ENCODE measurements at regions not wholly inside any gene's neighbourhood (a gene's known extent, or its start where the extent isn't known, plus 50 kb on each side); places are given as distances from the start of the nearest gene placed in this dataset.

DNA sequence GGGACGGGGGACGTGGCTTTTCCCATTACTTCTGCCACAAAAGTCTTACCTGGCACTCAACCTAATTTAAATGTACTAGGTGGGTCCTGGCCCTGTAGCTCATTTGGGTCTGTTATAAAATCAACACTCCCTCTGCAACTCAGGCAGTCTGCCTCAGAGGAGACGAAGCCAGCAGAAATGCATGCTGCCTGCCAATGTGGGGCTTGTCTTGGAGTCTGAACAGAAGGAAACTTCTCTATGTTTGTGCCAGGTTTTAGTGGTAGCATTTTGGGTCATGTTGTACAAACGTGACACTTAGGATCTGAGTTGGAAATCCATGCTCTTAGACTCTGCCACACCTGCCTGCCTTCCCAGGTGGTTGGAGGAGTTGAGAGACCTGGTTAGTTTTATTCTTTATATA, 292.5 kb upstream of the FAM98A start:
- Histone ChIP-seq H3K4me1 (ENCODE audit: control insufficient read depth, insufficient read depth, low read length, poor library complexity, severe bottlenecking) (no peaks in the 10 kb centered on the region), H3K36me3 (ENCODE audit: control insufficient read depth, insufficient read depth, low read length) (no peaks in the 10 kb centered on the region), H3K9me3 (ENCODE audit: control insufficient read depth, low read length) (no peaks in the 10 kb centered on the region), H3K27ac (ENCODE audit: low read depth, low read length, severe bottlenecking) (no peak overlapping the region), H3K4me3 (ENCODE audit: extremely low read depth, insufficient read depth, low read length, poor library complexity, severe bottlenecking) (no peak overlapping the region)
- WGBS, 2 experiments (ENCODE audit: insufficient coverage in 2 of 2): 67 to 73% methylated on average over 2 to 3 of the region's 4 CpGs

DNA sequence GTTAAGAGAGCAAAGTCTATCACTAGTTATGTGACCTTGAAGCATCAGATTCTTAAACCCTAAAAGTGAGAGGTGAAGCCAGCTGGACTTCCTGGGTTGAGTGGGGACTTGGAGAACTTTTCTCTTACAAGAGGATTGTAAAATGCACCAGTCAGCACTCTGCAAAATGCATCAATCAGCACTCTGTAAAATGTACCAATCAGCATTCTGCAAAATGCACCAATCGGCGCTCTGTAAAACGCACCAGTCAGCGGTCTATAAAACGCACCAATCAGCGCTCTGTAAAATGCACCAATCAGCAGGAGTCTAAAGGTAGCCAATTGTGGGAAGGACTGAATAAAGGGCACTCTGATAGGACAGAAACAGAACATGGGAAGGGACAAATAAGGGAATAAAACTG, 291.6 kb upstream of the FAM98A start:
- no peak overlapping the region for H3K27ac ChIP-seq (ENCODE audit: low read depth, low read length, severe bottlenecking)
- no peaks in the 10 kb centered on the region for H3K36me3 ChIP-seq (ENCODE audit: control insufficient read depth, insufficient read depth, low read length)
- no peak overlapping the region for H3K4me3 ChIP-seq (ENCODE audit: extremely low read depth, insufficient read depth, low read length, poor library complexity, severe bottlenecking)
- 93 to 96% methylated on average over 6 of the region's 6 CpGs for WGBS, 2 experiments (ENCODE audit: insufficient coverage in 2 of 2)
- H3K9me3 ChIP-seq (ENCODE audit: control insufficient read depth, low read length): no peaks in the 10 kb centered on the region
- H3K4me1 ChIP-seq (ENCODE audit: control insufficient read depth, insufficient read depth, low read length, poor library complexity, severe bottlenecking): no peaks in the 10 kb centered on the region

DNA sequence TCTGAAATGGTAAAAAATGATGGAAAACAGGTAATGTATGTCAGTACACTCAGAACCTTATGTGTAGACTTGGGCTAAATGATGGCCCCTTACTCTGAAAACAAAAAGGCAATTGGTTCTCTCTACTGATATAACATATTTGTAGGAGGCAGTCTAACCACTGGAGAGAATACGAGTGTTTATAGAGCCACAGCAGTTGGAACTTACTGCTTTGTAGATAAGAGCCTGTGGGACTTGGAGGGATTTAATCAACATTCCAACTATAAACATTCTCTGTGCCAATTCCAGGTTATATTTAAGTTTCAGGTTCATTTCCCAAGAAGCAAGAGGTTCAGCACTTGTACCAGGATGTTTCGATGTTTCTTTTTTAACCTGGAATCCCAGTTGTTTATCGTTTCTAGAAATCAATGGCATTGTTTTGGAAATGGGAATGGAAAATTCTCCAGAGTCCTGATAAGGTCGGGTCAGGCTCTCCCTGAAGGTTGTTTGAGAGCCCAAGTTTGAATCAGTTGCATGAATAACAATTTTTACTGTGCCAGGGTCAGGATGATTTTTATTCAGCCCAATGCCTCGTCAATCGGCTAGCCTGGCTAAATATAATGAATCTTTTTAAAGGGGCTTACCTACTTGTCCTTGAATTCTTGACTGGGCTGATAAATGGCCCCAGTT, 278.4 kb upstream of the FAM98A start:
- no peaks in the 10 kb centered on the region for H3K36me3 ChIP-seq (ENCODE audit: control insufficient read depth, insufficient read depth, low read length)
- peak overlapping the region; percentile 52 for H3K27ac ChIP-seq (ENCODE audit: low read depth, low read length, severe bottlenecking)
- peaks cover 7% of the 10 kb centered on the region for H3K4me1 ChIP-seq (ENCODE audit: control insufficient read depth, insufficient read depth, low read length, poor library complexity, severe bottlenecking)
- H3K9me3 ChIP-seq (ENCODE audit: control insufficient read depth, low read length): no peaks in the 10 kb centered on the region
- 82 to 100% methylated on average over 5 of the region's 6 CpGs for WGBS, 2 experiments (ENCODE audit: insufficient coverage in 2 of 2)
- H3K4me3 ChIP-seq (ENCODE audit: extremely low read depth, insufficient read depth, low read length, poor library complexity, severe bottlenecking): no peak overlapping the region

GRCh38 chr2:33873076-33873605, 274.0 kb upstream of the FAM98A start:
- no CpG with 5 or more reads among the region's 1 CpG for WGBS, 2 experiments (ENCODE audit: insufficient coverage in 2 of 2)

GRCh38 chr2:33859811-33860461, 260.8 kb upstream of the FAM98A start:
- Histone ChIP-seq H3K4me3 (ENCODE audit: extremely low read depth, insufficient read depth, low read length, poor library complexity, severe bottlenecking) (no peak overlapping the region), H3K4me1 (ENCODE audit: control insufficient read depth, insufficient read depth, low read length, poor library complexity, severe bottlenecking) (no peaks in the 10 kb centered on the region), H3K9me3 (ENCODE audit: control insufficient read depth, low read length) (no peaks in the 10 kb centered on the region), H3K27ac (ENCODE audit: low read depth, low read length, severe bottlenecking) (no peak overlapping the region), H3K36me3 (ENCODE audit: control insufficient read depth, insufficient read depth, low read length) (no peaks in the 10 kb centered on the region)
- WGBS, 2 experiments (ENCODE audit: insufficient coverage in 2 of 2): 88 to 100% methylated on average over 3 to 8 of the region's 11 CpGs

More at GRCh38 chr2:33873076-33873605, 274.0 kb upstream of the FAM98A start:
- peaks cover 6% of the 10 kb centered on the region for H3K9me3 ChIP-seq (ENCODE audit: control insufficient read depth, low read length)
- no peak overlapping the region for H3K27ac ChIP-seq (ENCODE audit: low read depth, low read length, severe bottlenecking)
- H3K4me3 ChIP-seq (ENCODE audit: extremely low read depth, insufficient read depth, low read length, poor library complexity, severe bottlenecking): no peak overlapping the region
- H3K4me1 ChIP-seq (ENCODE audit: control insufficient read depth, insufficient read depth, low read length, poor library complexity, severe bottlenecking): peaks cover 5% of the 10 kb centered on the region
- no peaks in the 10 kb centered on the region for H3K36me3 ChIP-seq (ENCODE audit: control insufficient read depth, insufficient read depth, low read length)

DNA sequence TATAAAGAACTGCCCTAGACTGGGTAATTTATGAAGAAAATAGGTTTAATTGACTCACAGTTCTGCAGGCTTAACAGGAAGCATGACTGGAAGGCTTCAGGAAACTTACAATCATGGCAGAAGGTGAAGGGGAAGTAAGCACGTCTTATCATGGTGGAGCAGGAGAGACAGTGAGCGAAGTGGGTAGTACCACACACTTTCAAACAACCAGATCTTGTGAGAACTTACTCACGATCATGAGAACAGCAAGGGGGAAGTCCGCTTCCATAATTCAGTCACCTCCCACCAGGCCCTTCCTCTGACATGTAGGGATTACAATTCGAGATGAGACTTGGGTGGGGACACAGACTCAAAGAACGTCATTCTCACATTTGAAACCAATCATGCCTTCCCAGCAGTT, 260.1 kb upstream of the FAM98A start:
- no peaks in the 10 kb centered on the region for H3K4me1 ChIP-seq (ENCODE audit: control insufficient read depth, insufficient read depth, low read length, poor library complexity, severe bottlenecking)
- no peaks in the 10 kb centered on the region for H3K36me3 ChIP-seq (ENCODE audit: control insufficient read depth, insufficient read depth, low read length)
- H3K4me3 ChIP-seq (ENCODE audit: extremely low read depth, insufficient read depth, low read length, poor library complexity, severe bottlenecking): no peak overlapping the region
- no peaks in the 10 kb centered on the region for H3K9me3 ChIP-seq (ENCODE audit: control insufficient read depth, low read length)
- WGBS, 2 experiments (ENCODE audit: insufficient coverage in 2 of 2): 83% methylated on average over 4 of the region's 6 CpGs; no CpG with 5 or more reads in 1 of the 2 experiments
- no peak overlapping the region for H3K27ac ChIP-seq (ENCODE audit: low read depth, low read length, severe bottlenecking)

DNA sequence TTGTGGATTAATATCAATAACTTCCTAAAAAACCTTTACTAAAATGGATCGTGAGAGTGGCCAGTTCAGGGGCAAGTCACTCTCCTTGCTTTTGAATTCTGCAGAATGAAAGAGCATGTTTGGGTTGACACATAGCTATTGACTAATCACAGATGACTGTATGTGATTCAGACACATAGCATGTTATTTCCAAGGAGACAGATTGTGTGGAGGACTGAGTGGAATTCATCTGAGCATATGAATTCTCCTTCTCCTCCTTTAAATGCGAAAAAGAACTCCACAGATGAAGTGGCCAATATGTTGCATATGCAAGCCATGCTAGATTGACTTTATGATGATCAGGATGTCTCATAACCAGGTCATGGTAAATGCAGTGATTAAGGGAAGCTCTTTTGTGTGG, 249.4 kb upstream of the FAM98A start:
- WGBS, 2 experiments (ENCODE audit: insufficient coverage in 2 of 2): no CpG with 5 or more reads among the region's 2 CpGs
- no peaks in the 10 kb centered on the region for H3K36me3 ChIP-seq (ENCODE audit: control insufficient read depth, insufficient read depth, low read length)
- H3K27ac ChIP-seq (ENCODE audit: low read depth, low read length, severe bottlenecking): no peak overlapping the region
- H3K4me3 ChIP-seq (ENCODE audit: extremely low read depth, insufficient read depth, low read length, poor library complexity, severe bottlenecking): no peak overlapping the region
- H3K4me1 ChIP-seq (ENCODE audit: control insufficient read depth, insufficient read depth, low read length, poor library complexity, severe bottlenecking): no peaks in the 10 kb centered on the region
- H3K9me3 ChIP-seq (ENCODE audit: control insufficient read depth, low read length): peaks cover 21% of the 10 kb centered on the region

DNA sequence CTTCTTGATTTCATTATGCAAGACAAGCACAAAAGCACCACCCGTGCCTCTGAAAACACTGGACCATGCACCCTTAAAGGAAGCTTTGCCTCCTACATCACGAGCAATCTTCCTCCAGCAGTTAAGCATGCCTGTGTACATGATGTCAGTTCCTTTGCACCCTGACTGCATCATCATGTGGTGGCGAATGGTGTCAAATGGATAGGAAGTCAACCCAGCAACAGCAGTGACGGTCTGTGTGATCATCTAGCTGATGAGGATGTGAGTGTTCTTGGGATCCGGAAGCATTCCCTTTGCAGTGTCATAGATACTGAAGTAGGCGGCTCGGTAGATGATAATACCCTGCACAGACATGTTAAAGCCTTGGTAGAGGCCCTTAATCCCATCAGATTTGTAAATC, 240.7 kb upstream of the FAM98A start:
- Histone ChIP-seq H3K4me1 (ENCODE audit: control insufficient read depth, insufficient read depth, low read length, poor library complexity, severe bottlenecking) (no peaks in the 10 kb centered on the region), H3K36me3 (ENCODE audit: control insufficient read depth, insufficient read depth, low read length) (no peaks in the 10 kb centered on the region), H3K4me3 (ENCODE audit: extremely low read depth, insufficient read depth, low read length, poor library complexity, severe bottlenecking) (no peak overlapping the region), H3K27ac (ENCODE audit: low read depth, low read length, severe bottlenecking) (no peak overlapping the region), H3K9me3 (ENCODE audit: control insufficient read depth, low read length) (no peaks in the 10 kb centered on the region)
- 93 to 95% methylated on average over 6 to 7 of the region's 7 CpGs for WGBS, 2 experiments (ENCODE audit: insufficient coverage in 2 of 2)

GRCh38 chr2:33836628-33837027, 237.5 kb upstream of the FAM98A start:
- H3K27ac ChIP-seq (ENCODE audit: low read depth, low read length, severe bottlenecking): no peak overlapping the region
- H3K36me3 ChIP-seq (ENCODE audit: control insufficient read depth, insufficient read depth, low read length): no peaks in the 10 kb centered on the region
- H3K9me3 ChIP-seq (ENCODE audit: control insufficient read depth, low read length): no peaks in the 10 kb centered on the region
- no peaks in the 10 kb centered on the region for H3K4me1 ChIP-seq (ENCODE audit: control insufficient read depth, insufficient read depth, low read length, poor library complexity, severe bottlenecking)
- H3K4me3 ChIP-seq (ENCODE audit: extremely low read depth, insufficient read depth, low read length, poor library complexity, severe bottlenecking): no peak overlapping the region
- 88 to 100% methylated on average over 1 to 3 of the region's 5 CpGs for WGBS, 2 experiments (ENCODE audit: insufficient coverage in 2 of 2)

DNA sequence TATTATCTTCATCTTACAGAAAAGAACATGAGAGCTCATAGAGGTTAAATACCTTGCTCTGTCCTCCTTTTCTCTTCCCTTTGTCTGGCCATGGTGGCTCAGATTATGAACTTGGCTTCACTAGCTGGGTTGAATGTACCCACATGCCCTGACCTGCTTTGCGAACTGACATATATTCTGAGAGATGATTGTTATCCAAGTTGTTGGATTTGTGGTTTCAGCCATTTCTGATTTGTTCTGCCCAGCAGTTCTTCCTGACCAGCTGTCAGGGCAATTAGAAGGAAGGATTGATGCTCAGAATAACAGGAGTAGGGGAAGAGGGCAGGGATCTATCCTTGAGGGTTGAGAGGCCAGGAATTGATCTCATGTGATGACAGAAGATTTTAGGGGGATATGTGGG, 236.8 kb upstream of the FAM98A start:
- H3K4me3 ChIP-seq (ENCODE audit: extremely low read depth, insufficient read depth, low read length, poor library complexity, severe bottlenecking): no peak overlapping the region
- 80 to 100% methylated on average over 1 of the region's 1 CpG for WGBS, 2 experiments (ENCODE audit: insufficient coverage in 2 of 2)
- no peaks in the 10 kb centered on the region for H3K9me3 ChIP-seq (ENCODE audit: control insufficient read depth, low read length)
- no peak overlapping the region for H3K27ac ChIP-seq (ENCODE audit: low read depth, low read length, severe bottlenecking)
- H3K4me1 ChIP-seq (ENCODE audit: control insufficient read depth, insufficient read depth, low read length, poor library complexity, severe bottlenecking): no peaks in the 10 kb centered on the region
- H3K36me3 ChIP-seq (ENCODE audit: control insufficient read depth, insufficient read depth, low read length): no peaks in the 10 kb centered on the region

- no peaks in the 10 kb centered on the region for H3K4me1 ChIP-seq (ENCODE audit: control insufficient read depth, insufficient read depth, low read length, poor library complexity, severe bottlenecking)
- H3K9me3 ChIP-seq (ENCODE audit: control insufficient read depth, low read length): no peaks in the 10 kb centered on the region
- 100% methylated on average over 1 of the region's 3 CpGs; no CpG with 5 or more reads in 1 of the 2 experiments for WGBS, 2 experiments (ENCODE audit: insufficient coverage in 2 of 2)
- H3K4me3 ChIP-seq (ENCODE audit: extremely low read depth, insufficient read depth, low read length, poor library complexity, severe bottlenecking): no peak overlapping the region
- H3K36me3 ChIP-seq (ENCODE audit: control insufficient read depth, insufficient read depth, low read length): no peaks in the 10 kb centered on the region
- H3K27ac ChIP-seq (ENCODE audit: low read depth, low read length, severe bottlenecking): no peak overlapping the region
These were observed 223.9 kb upstream of the FAM98A start for GRCh38 chr2:33822964-33823363.
